ENCODE measurements at regions not wholly inside any gene's neighbourhood (a gene's known extent, or its start where the extent isn't known, plus 50 kb on each side); places are given as distances from the start of the nearest gene placed in this dataset.

DNA sequence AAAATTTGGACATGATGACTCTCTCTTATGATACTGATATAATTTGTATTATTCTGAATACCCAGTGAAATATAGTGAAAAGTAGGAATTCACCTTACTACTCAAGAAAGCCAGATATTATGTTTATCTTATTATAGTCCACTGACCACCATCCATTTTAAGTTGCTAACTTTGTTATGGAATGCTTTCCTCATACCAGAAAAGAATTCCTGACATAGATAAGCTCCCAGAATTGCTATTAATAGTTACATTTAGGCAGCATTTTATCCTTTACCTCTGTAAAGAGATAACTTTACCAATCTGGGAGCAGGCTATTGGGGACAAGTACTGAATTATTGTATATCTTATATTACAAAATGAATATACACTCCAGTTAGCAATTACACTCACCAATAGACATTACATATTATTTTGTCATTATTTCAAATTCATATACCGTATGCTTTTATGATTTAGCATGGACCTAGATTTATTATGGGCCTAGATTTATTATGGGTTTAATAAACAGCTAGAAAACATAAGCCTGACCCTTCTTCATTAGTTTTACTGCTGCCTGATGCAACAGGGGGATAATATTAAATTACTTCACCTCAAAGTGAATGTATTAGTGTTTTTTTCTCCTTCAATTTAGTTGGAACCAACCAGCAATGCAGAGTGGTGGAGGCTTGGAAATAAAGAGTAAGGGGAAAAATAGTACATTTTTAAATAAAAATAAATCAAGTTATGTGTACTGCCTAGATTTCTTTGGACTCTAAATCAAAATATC lies 1886.1 kb downstream of the PCDH9 start:
- TF ChIP-seq, protein P1, sequence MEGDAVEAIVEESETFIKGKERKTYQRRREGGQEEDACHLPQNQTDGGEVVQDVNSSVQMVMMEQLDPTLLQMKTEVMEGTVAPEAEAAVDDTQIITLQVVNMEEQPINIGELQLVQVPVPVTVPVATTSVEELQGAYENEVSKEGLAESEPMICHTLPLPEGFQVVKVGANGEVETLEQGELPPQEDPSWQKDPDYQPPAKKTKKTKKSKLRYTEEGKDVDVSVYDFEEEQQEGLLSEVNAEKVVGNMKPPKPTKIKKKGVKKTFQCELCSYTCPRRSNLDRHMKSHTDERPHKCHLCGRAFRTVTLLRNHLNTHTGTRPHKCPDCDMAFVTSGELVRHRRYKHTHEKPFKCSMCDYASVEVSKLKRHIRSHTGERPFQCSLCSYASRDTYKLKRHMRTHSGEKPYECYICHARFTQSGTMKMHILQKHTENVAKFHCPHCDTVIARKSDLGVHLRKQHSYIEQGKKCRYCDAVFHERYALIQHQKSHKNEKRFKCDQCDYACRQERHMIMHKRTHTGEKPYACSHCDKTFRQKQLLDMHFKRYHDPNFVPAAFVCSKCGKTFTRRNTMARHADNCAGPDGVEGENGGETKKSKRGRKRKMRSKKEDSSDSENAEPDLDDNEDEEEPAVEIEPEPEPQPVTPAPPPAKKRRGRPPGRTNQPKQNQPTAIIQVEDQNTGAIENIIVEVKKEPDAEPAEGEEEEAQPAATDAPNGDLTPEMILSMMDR (IDR thresholded peaks at IDR 0.05): no peak
- Histone ChIP-seq H3K4me2 (ENCODE audit: low read length) (no peak overlapping the region), H3K4me1 (no peaks in the 10 kb centered on the region), H3K4me3 (ENCODE audit: low read depth, low read length) (no peak overlapping the region), H3K9ac (no peak overlapping the region), H3K27ac (no peak overlapping the region), H3K79me2 (no peaks in the 10 kb centered on the region), H2AFZ (no peak overlapping the region), H3K9me3 (ENCODE audit: control insufficient read depth, low read length) (no peaks in the 10 kb centered on the region), H3K36me3 (ENCODE audit: control insufficient read depth, insufficient read depth, low read length) (no peaks in the 10 kb centered on the region), H3K27me3 (ENCODE audit: control insufficient read depth, insufficient read depth, low read length) (no peaks in the 10 kb centered on the region)

DNA sequence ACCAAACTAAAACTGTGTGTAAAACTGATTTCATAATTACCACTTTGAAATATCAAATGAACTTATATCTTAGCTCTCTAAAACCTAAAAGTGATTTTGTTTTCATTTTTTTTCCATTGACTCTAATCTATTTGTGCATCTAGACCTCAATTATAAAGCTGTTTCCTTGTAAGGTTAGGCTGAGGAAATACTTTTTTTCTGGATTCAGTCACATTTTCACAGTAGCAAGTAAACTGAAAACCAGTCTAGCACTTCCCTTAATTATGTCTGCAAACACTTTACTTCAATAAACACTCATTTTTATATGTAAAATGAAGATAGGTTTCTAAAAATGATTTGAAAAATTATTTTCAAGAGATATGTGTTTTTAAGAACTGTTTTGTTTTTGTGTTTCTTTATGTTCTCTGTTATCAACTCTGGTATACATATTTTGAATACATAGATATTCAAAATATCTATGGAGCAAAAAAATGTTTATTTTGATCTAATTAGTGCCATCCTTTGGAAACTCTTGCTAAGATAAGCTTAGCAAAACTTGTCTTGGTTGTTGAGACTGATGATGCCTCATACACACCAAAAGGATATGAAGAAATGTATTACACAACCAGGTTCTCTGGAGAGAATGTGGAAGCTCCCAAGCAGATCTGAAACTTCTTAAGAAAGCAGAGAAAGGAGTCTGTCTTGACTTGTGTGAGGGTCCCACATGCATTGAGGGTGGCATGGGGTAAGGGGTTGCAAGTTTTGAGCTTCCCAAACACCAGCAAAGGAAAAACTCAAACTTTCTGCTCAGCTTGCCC lies 1887.4 kb downstream of the PCDH9 start:
- Histone ChIP-seq H3K79me2 (no peaks in the 10 kb centered on the region), H3K9ac (no peak overlapping the region), H3K27ac (no peak overlapping the region), H2AFZ (no peak overlapping the region), H3K9me3 (ENCODE audit: control insufficient read depth, low read length) (no peaks in the 10 kb centered on the region), H3K27me3 (ENCODE audit: control insufficient read depth, insufficient read depth, low read length) (no peaks in the 10 kb centered on the region), H3K4me2 (ENCODE audit: low read length) (no peak overlapping the region), H3K36me3 (ENCODE audit: control insufficient read depth, insufficient read depth, low read length) (no peaks in the 10 kb centered on the region), H3K4me3 (ENCODE audit: low read depth, low read length) (no peak overlapping the region), H3K4me1 (no peaks in the 10 kb centered on the region)
- TF ChIP-seq, protein P1 (IDR thresholded peaks at IDR 0.05): no peak

DNA sequence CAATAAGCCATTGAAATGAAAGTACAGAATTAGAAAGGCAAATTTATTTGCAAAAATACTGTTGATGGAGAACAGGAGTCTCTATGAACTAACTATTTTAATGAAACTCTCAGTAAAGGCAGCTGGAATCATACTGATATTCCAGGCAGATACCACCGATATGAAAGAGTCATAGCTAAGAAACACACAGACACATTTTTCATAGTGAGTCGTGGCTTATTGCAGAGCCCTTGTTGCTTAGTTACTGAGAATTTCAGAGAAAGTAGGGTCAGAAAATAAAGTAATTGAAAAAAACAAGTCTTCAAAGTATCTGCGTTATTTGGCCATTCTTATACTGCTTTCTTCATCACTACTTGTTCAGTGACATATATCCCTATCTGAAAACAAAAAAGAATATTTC lies 1890.9 kb downstream of the PCDH9 start:
- no peak overlapping the region for H2AFZ ChIP-seq
- TF ChIP-seq, protein P1 (IDR thresholded peaks at IDR 0.05): no peak
- no peaks in the 10 kb centered on the region for H3K4me1 ChIP-seq
- H3K27me3 ChIP-seq (ENCODE audit: control insufficient read depth, insufficient read depth, low read length): no peaks in the 10 kb centered on the region
- H3K36me3 ChIP-seq (ENCODE audit: control insufficient read depth, insufficient read depth, low read length): no peaks in the 10 kb centered on the region
- no peaks in the 10 kb centered on the region for H3K9me3 ChIP-seq (ENCODE audit: control insufficient read depth, low read length)
- H3K79me2 ChIP-seq: no peaks in the 10 kb centered on the region
- H3K4me3 ChIP-seq (ENCODE audit: low read depth, low read length): no peak overlapping the region
- no peak overlapping the region for H3K9ac ChIP-seq
- no peak overlapping the region for H3K4me2 ChIP-seq (ENCODE audit: low read length)
- H3K27ac ChIP-seq: no peak overlapping the region

DNA sequence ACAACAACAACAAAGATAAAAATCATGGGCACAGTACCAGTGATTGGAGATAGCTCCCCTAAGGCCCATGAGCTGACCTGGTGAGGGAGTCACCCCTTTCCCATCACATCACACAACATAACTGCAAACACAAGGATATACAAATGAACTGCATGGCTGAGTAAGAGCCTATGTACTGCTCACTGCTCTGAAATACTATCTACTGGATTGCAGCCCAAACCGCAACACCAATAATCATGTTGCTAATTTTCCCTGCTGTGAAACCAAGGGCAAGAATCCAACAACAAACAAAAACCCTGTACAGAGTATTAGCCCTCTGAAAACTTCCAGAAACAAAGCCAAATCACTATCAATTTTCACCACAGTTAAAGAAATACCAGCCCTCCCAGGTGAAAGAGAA lies 1893.2 kb downstream of the PCDH9 start:
- H3K79me2 ChIP-seq: no peaks in the 10 kb centered on the region
- no peaks in the 10 kb centered on the region for H3K36me3 ChIP-seq (ENCODE audit: control insufficient read depth, insufficient read depth, low read length)
- H3K27me3 ChIP-seq (ENCODE audit: control insufficient read depth, insufficient read depth, low read length): no peaks in the 10 kb centered on the region
- H3K4me2 ChIP-seq (ENCODE audit: low read length): no peak overlapping the region
- H2AFZ ChIP-seq: no peak overlapping the region
- H3K9ac ChIP-seq: no peak overlapping the region
- H3K4me1 ChIP-seq: no peaks in the 10 kb centered on the region
- TF ChIP-seq, protein P1 (IDR thresholded peaks at IDR 0.05): no peak
- H3K27ac ChIP-seq: no peak overlapping the region
- H3K4me3 ChIP-seq (ENCODE audit: low read depth, low read length): no peak overlapping the region
- no peaks in the 10 kb centered on the region for H3K9me3 ChIP-seq (ENCODE audit: control insufficient read depth, low read length)

All from parathyroid adenoma (tissue), 2 donors.